Transverse colon (tissue), 3 donors: ENCODE measurements at regions not wholly inside any gene's neighbourhood (a gene's known extent, or its start where the extent isn't known, plus 50 kb on each side); places are given as distances from the start of the nearest gene placed in this dataset.

Experiments used
- CTCF ChIP-seq, 5 experiments: fragments of 200-600 bp in 3 of 5; fragments of 450-650 bp in 2 of 5; sonication (generic) in 3 of 5; IDR thresholded peaks; 1 replicate in 2 of 5; 2 replicates in 3 of 5; pipeline ENCODE4 v1.5.1; 2016 to 2017; ENCODE audit warnings: antibody characterized with exemption in 5 of 5, inconsistent platforms in 3 of 5, mild to moderate bottlenecking in 2 of 5, moderate library complexity in 1 of 5
- POLR2A ChIP-seq: fragments of 450-650 bp; IDR thresholded peaks from one replicate; pipeline ENCODE4 v1.6.1; 2016; ENCODE audit warnings: antibody characterized with exemption, mild to moderate bottlenecking, moderate library complexity

GRCh38 chr20:39170896-39171463, 208.8 kb downstream of the DHX35 start:
- TF ChIP-seq CTCF (IDR thresholded peaks at IDR 0.05) (no peak), POLR2A (no peak)
